GM12878 (cell line): ENCODE measurements at regions not wholly inside any gene's neighbourhood (a gene's known extent, or its start where the extent isn't known, plus 50 kb on each side); places are given as distances from the start of the nearest gene placed in this dataset.

ENCODE experiments used
- CBX3 ChIP-seq: fragments of 200-600 bp; sonication (generic); IDR thresholded peaks from 2 replicates; pipeline ENCODE4 v1.6.1; 2016; ENCODE audit warnings: low read depth, borderline replicate concordance
- CBX5 ChIP-seq: sonication (generic); IDR thresholded peaks from 2 replicates; pipeline ENCODE4 v1.6.1; 2016; ENCODE audit warnings: low read depth, moderate library complexity, mild to moderate bottlenecking, inconsistent platforms
- GATAD2B ChIP-seq: fragments of 450-650 bp; conservative IDR thresholded peaks from 2 replicates; pipeline ENCODE4 v1.6.1; 2017; ENCODE audit warnings: low read depth, mild to moderate bottlenecking, moderate library complexity
- IRF3 ChIP-seq: fragments of 450-650 bp; IDR thresholded peaks from 2 replicates; pipeline ENCODE4 v1.6.1; 2014; ENCODE audit warnings: mild to moderate bottlenecking
- JUND ChIP-seq: IDR thresholded peaks from 2 replicates; pipeline ENCODE4 v1.6.1; 2012; ENCODE audit warnings: low read depth, mild to moderate bottlenecking, low read length, improper control_type of control experiment, moderate library complexity
- MYC ChIP-seq: IDR thresholded peaks from 2 replicates; pipeline ENCODE4 v1.6.1; 2011; ENCODE audit warnings: mild to moderate bottlenecking, low read length, moderate library complexity, inconsistent platforms; ENCODE audit not compliant: insufficient read depth, insufficient replicate concordance, insufficient read length, severe bottlenecking
- NRF1 ChIP-seq: conservative IDR thresholded peaks from 2 replicates; pipeline ENCODE4 v1.6.1; 2011; ENCODE audit warnings: mild to moderate bottlenecking, low read depth, low read length, improper control_type of control experiment
- POLR2A ChIP-seq: IDR thresholded peaks from 2 replicates; pipeline ENCODE4 v1.6.1; 2011; ENCODE audit warnings: low read depth, mild to moderate bottlenecking, low read length
- RAD51 ChIP-seq: fragments of 450-650 bp; IDR thresholded peaks from 2 replicates; pipeline ENCODE4 v1.6.1; 2016; ENCODE audit warnings: moderate library complexity, mild to moderate bottlenecking, inconsistent platforms
- SIN3A ChIP-seq: IDR thresholded peaks from 2 replicates; pipeline ENCODE4 v1.6.1; 2012; ENCODE audit warnings: low read depth, low read length, improper control_type of control experiment
- SKIL ChIP-seq: fragments of 450-650 bp; IDR thresholded peaks from 2 replicates; pipeline ENCODE4 v1.6.1; 2017; ENCODE audit warnings: mild to moderate bottlenecking, low read depth, inconsistent platforms; ENCODE audit not compliant: poor library complexity, severe bottlenecking
- SUPT20H ChIP-seq: IDR thresholded peaks from 2 replicates; pipeline ENCODE4 v1.6.1; 2011; ENCODE audit warnings: low read depth, mild to moderate bottlenecking, low read length, moderate library complexity, borderline replicate concordance; ENCODE audit not compliant: control insufficient read depth
- ZZZ3 ChIP-seq: IDR thresholded peaks from 2 replicates; pipeline ENCODE4 v1.6.1; 2011; ENCODE audit warnings: low read depth; ENCODE audit not compliant: control insufficient read depth, insufficient read length
- TF ChIP-seq, protein P1 (sequence below): IDR thresholded peaks from 2 replicates; pipeline ENCODE4 v1.6.1; 2011; ENCODE audit warnings: low read depth, mild to moderate bottlenecking, low read length, moderate library complexity, borderline replicate concordance; ENCODE audit errors: extremely low read depth

- TF ChIP-seq SKIL (no peak), JUND (no peak), NRF1 (no peak), CBX5 (no peak), IRF3 (no peak), ZZZ3 (no peak), RAD51 (no peak), POLR2A (no peak), MYC (no peak), SIN3A (no peak), GATAD2B (no peak), CBX3 (no peak), SUPT20H (no peak)
- TF ChIP-seq, protein P1, sequence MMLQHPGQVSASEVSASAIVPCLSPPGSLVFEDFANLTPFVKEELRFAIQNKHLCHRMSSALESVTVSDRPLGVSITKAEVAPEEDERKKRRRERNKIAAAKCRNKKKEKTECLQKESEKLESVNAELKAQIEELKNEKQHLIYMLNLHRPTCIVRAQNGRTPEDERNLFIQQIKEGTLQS = no peak
Observed at GRCh38 chr3:31289584-31289983, 243.1 kb upstream of the STT3B start (continued).
